CMK (cell line): ENCODE measurements at regions not wholly inside any gene's neighbourhood (a gene's known extent, or its start where the extent isn't known, plus 50 kb on each side); places are given as distances from the start of the nearest gene placed in this dataset.
"Not testable (repeated sequence)": the region's sequence is repeated elsewhere in the genome, so short reads cannot be mapped to it uniquely, and the experiment has no call there.

Experiments
- DNase-seq: peaks from one replicate; pipeline ENCODE4 v3.0.0-alpha.2; 2010; ENCODE audit warnings: low read depth

GRCh38 chr13:71303144-71303543, 563.9 kb downstream of the DACH1 start:
- DNase-seq = no peak

- DNase-seq = no peak
These were observed 566.4 kb downstream of the DACH1 start for GRCh38 chr13:71300602-71301001.

GRCh38 chr13:71291842-71292146, 575.2 kb downstream of the DACH1 start:
- no peak for DNase-seq

GRCh38 chr13:71290963-71291841, 575.8 kb downstream of the DACH1 start:
- DNase-seq = peak; percentile 45

- DNase-seq = not testable (repeated sequence)
These were observed 577.0 kb downstream of the DACH1 start for GRCh38 chr13:71289980-71290379.

GRCh38 chr13:71285700-71286099, 581.3 kb downstream of the DACH1 start:
- no peak for DNase-seq

- DNase-seq = no peak
These were observed 588.5 kb downstream of the DACH1 start for GRCh38 chr13:71278512-71278911.

- no peak for DNase-seq
These were observed 591.9 kb downstream of the DACH1 start for GRCh38 chr13:71274923-71275608.

GRCh38 chr13:71261256-71261655, 605.7 kb downstream of the DACH1 start:
- no peak for DNase-seq

GRCh38 chr13:71260246-71260645, 606.8 kb downstream of the DACH1 start:
- no peak for DNase-seq

GRCh38 chr13:71255633-71256032, 611.4 kb downstream of the DACH1 start:
- no peak for DNase-seq

GRCh38 chr13:71254384-71254783, 612.6 kb downstream of the DACH1 start:
- no peak for DNase-seq

- DNase-seq = no peak
These were observed 614.8 kb downstream of the DACH1 start for GRCh38 chr13:71252184-71252704.

- DNase-seq = no peak
These were observed 615.6 kb downstream of the DACH1 start for GRCh38 chr13:71251292-71251951.

- DNase-seq = no peak
These were observed 618.0 kb downstream of the DACH1 start for GRCh38 chr13:71249011-71249410.

GRCh38 chr13:71244161-71244560, 622.8 kb downstream of the DACH1 start:
- DNase-seq = no peak

GRCh38 chr13:71242201-71242600, 624.8 kb downstream of the DACH1 start:
- DNase-seq = no peak

- peak; percentile 8 for DNase-seq
These were observed 626.1 kb downstream of the DACH1 start for GRCh38 chr13:71240911-71241310.

- no peak for DNase-seq
These were observed 629.7 kb downstream of the DACH1 start for GRCh38 chr13:71237332-71237731.

- DNase-seq = no peak
These were observed 647.1 kb downstream of the DACH1 start for GRCh38 chr13:71219698-71220415.

- no peak for DNase-seq
These were observed 648.0 kb downstream of the DACH1 start for GRCh38 chr13:71218960-71219359.

- no peak for DNase-seq
These were observed 649.2 kb downstream of the DACH1 start for GRCh38 chr13:71217827-71218226.
